Adrenal gland (tissue), 9 donors: ENCODE measurements at regions not wholly inside any gene's neighbourhood (a gene's known extent, or its start where the extent isn't known, plus 50 kb on each side); places are given as distances from the start of the nearest gene placed in this dataset.

Experiments
- DNase-seq, 7 donors: peaks; one replicate each; pipeline ENCODE4 v3.0.0-alpha.2; 2019 to 2020
- H3K27ac ChIP-seq, 5 donors: fragments of 200-600 bp; sonication (generic) in 4 of 5; 1 replicate in 3 of 5; 2 replicates in 2 of 5; pipeline versions ENCODE4 v1.5.1 to v1.8.0; 2016 to 2020; ENCODE audit warnings: mild to moderate bottlenecking in 1 of 5
- H3K27me3 ChIP-seq: fragments of 200-600 bp; 2 replicates; pipeline ENCODE4 v1.8.0; 2021
- H3K36me3 ChIP-seq, 2 donors: fragments of 200-600 bp; replicated peaks in 1 of 2; 1 replicate in 1 of 2; 2 replicates in 1 of 2; pipeline versions ENCODE4 v1.5.1 to v1.8.0; 2018 to 2022
- H3K4me1 ChIP-seq, 2 donors: fragments of 200-600 bp; replicated peaks in 1 of 2; 1 replicate in 1 of 2; 2 replicates in 1 of 2; pipeline versions ENCODE4 v1.5.1 to v1.8.0; 2018 to 2021
- H3K4me3 ChIP-seq, 4 donors: fragments of 200-600 bp; sonication (generic) in 3 of 4; one replicate each; pipeline ENCODE4 v1.5.1; 2016 to 2018
- H3K9me3 ChIP-seq, 3 donors: fragments of 200-600 bp; sonication (generic) in 1 of 3; replicated peaks in 1 of 3; 1 replicate in 2 of 3; 2 replicates in 1 of 3; pipeline versions ENCODE4 v1.5.1 to v1.8.0; 2016 to 2021
- CTCF ChIP-seq, 6 experiments: fragments of 450-650 bp in 4 of 6; fragments of 200-600 bp in 2 of 6; sonication (generic) in 1 of 6; IDR thresholded peaks; 1 replicate in 5 of 6; 2 replicates in 1 of 6; pipeline versions ENCODE4 v1.5.1 to v1.8.0; 2016 to 2021; ENCODE audit warnings: antibody characterized with exemption in 6 of 6, mild to moderate bottlenecking in 2 of 6, moderate library complexity in 1 of 6
- POLR2A ChIP-seq, 2 donors: fragments of 450-650 bp; IDR thresholded peaks; one replicate each; pipeline ENCODE4 v1.6.1; 2017; ENCODE audit warnings: antibody characterized with exemption in 2 of 2, mild to moderate bottlenecking in 2 of 2, moderate library complexity in 1 of 2
- WGBS, 4 donors: extraction: QIAGEN DNeasy Blood & Tissue Kit in 2 of 4; methylation state at CpG; one replicate each; pipeline versions ENCODE4 v1.1.5 to v1.1.7; 2013 to 2017; 5-methylcytosine and 5-hydroxymethylcytosine counted together
- intact Hi-C, 2 donors: fragments of 100-400 bp; cut with DNase I; formaldehyde crosslinking; loops; one replicate each; pipeline versions ENCODE4 v1.14.1 to v1.15.0; 2022 to 2023
- donor health status: healthy with polysubstance abuse.
- donor health status: Bipolar disorder and iron deficiency.
- donor health status: DM: yes; HTN: yes; CAD: no.
- donor health status: DM: no; HTN: no; CAD: no.
- donor health status: DM: no; HTN: no; CAD: no.

DNA sequence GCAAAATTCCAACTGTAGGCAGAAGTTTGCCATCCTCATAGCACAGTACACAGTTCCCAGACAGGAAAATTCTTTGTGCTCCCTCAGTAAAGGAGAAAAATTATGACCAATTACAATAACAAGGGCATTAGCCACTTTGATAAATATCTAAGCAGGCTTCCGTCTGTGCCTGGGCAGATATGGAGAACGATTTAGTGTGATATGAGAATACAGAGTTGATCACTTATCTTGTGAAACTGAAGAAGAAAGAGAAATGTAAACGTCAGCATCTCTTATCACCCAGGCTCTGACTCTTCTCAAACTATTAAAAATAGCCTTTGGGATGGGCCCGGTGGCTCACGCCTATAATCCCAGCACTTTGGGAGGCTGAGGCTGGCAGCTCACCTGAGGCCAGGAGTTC, 54.5 kb upstream of the TIAM1 start:
- no peak for TF ChIP-seq CTCF (IDR thresholded peaks at IDR 0.05)
- TF ChIP-seq POLR2A (IDR thresholded peaks at IDR 0.05), result no peak
- Histone ChIP-seq H3K36me3 (no peaks in the 10 kb centered on the region), H3K27me3 (no peaks in the 10 kb centered on the region), H3K4me3 (no peak overlapping the region), H3K4me1 (peaks cover 0 to 2% of the 10 kb centered on the region in 2 donors), H3K27ac (no peak overlapping the region), H3K9me3 (no peaks in the 10 kb centered on the region)
- no peak for DNase-seq
- 61 to 79% (median 69%) methylated on average over 5 of the region's 5 CpGs for WGBS, 4 donors
- intact Hi-C loops, result no loop called here

DNA sequence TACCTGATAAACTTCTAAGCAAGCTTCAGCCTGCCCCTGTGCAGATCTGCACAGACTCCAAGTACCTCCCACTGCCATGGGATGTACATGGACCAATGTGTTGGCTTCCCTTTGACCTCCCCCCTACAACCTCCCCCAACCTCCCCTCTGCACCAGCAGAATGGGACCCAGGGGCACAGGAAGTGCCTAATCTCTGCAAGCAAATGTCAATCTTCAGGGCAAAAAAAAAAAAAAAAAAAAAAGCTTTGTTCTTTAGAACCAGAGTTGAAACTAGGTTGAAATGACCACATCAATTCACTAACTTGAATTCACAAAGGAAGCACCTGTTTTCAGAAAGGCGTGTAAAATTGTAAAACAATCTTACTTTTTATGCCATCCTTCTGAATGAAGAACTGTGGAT, 53.9 kb upstream of the TIAM1 start:
- no peak overlapping the region for H3K4me3 ChIP-seq
- 45 to 75% (median 59%) methylated on average over 1 of the region's 1 CpG for WGBS, 4 donors

GRCh38 chr21:31397515-31397926, 53.5 kb upstream of the TIAM1 start:
- Histone ChIP-seq H3K27ac (no peak overlapping the region), H3K9me3 (no peaks in the 10 kb centered on the region), H3K27me3 (no peaks in the 10 kb centered on the region), H3K4me3 (no peak overlapping the region), H3K36me3 (no peaks in the 10 kb centered on the region), H3K4me1 (no peaks in the 10 kb centered on the region)
- peak in 2 of 7 donors; percentile 6 to 50 for DNase-seq
- intact Hi-C loops, result no loop called here
- TF ChIP-seq CTCF (IDR thresholded peaks at IDR 0.05), result no peak
- no peak for TF ChIP-seq POLR2A (IDR thresholded peaks at IDR 0.05)
- 30 to 37% (median 35%) methylated on average over 5 of the region's 5 CpGs for WGBS, 4 donors

More for the DNA sequence above, 53.9 kb upstream of the TIAM1 start:
- no peaks in the 10 kb centered on the region for H3K36me3 ChIP-seq
- DNase-seq, result no peak
- no peaks in the 10 kb centered on the region for H3K27me3 ChIP-seq
- no peaks in the 10 kb centered on the region for H3K4me1 ChIP-seq
- H3K27ac ChIP-seq, result no peak overlapping the region
- no peaks in the 10 kb centered on the region for H3K9me3 ChIP-seq
- no peak for TF ChIP-seq POLR2A (IDR thresholded peaks at IDR 0.05)
- no peak for TF ChIP-seq CTCF (IDR thresholded peaks at IDR 0.05)
- intact Hi-C loops, result no loop called here

DNA sequence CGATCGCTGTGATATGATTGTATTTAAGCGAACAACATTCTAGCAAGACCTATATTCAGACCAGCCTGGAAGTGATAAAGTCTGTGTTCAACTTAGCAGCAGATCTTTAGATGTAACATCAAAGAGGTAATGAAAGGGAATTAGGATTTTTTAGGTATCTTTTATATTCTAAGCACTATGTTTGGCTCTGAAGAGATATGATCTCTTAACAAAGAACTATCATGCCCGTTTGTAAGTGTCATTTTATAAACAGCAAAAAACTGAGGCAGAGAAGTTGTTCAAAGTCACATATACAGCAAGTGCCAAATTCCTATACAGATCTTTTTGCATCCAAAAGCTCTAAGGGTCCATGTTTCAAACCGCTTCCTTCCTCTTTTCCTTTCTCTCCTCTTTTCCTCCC, 53.0 kb upstream of the TIAM1 start:
- Histone ChIP-seq H3K4me3 (no peak overlapping the region), H3K36me3 (no peaks in the 10 kb centered on the region), H3K9me3 (no peaks in the 10 kb centered on the region), H3K27ac (no peak overlapping the region), H3K27me3 (no peaks in the 10 kb centered on the region), H3K4me1 (no peaks in the 10 kb centered on the region)
- TF ChIP-seq POLR2A (IDR thresholded peaks at IDR 0.05), result no peak
- TF ChIP-seq CTCF (IDR thresholded peaks at IDR 0.05), result no peak
- intact Hi-C loops, result no loop called here
- 78 to 90% (median 83%) methylated on average over 5 of the region's 5 CpGs for WGBS, 4 donors
- DNase-seq, result no peak
